ENCODE measurements at regions not wholly inside any gene's neighbourhood (a gene's known extent, or its start where the extent isn't known, plus 50 kb on each side); places are given as distances from the start of the nearest gene placed in this dataset.

GRCh38 chr7:108648989-108649388 is 79.3 kb downstream of the DNAJB9 start (continued):
- TF ChIP-seq MYC (IDR thresholded peaks at IDR 0.05; ENCODE audit: insufficient read depth, insufficient read length, insufficient replicate concordance, low read length, severe bottlenecking) (no peak), ZSCAN29 (IDR thresholded peaks at IDR 0.05) (no peak), STAT1 (conservative IDR thresholded peaks at IDR 0.05) (no peak), SIN3A (IDR thresholded peaks at IDR 0.05; ENCODE audit: low read depth, low read length) (no peak), NFYA (IDR thresholded peaks at IDR 0.05; ENCODE audit: borderline replicate concordance, low read depth, low read length) (no peak), ATF2 (IDR thresholded peaks at IDR 0.05; ENCODE audit: low read length) (no peak), DPF2 (IDR thresholded peaks at IDR 0.05) (no peak)

GRCh38 chr7:108650467-108650866 is 80.8 kb downstream of the DNAJB9 start:
- Histone ChIP-seq H3K27me3 (replicated peaks in 1 of 2; ENCODE audit: control insufficient read depth in 2 of 2, insufficient read depth in 2 of 2, low read length in 1 of 2) (no peaks in the 10 kb centered on the region; a peak in 1 of 4 replicates), H3K9ac (ENCODE audit: control insufficient read depth, insufficient read depth, low read length) (no peak overlapping the region), H3K4me3 (no peak overlapping the region), H4K20me1 (ENCODE audit: control insufficient read depth, insufficient read depth) (no peaks in the 10 kb centered on the region), H3K9me3 (replicated peaks; ENCODE audit: control insufficient read depth, insufficient read depth, low read length) (no peaks in the 10 kb centered on the region), H3K4me1 (ENCODE audit: control insufficient read depth, insufficient read depth, low read length) (no peaks in the 10 kb centered on the region), H2AFZ (ENCODE audit: control insufficient read depth, low read depth, low read length) (no peak overlapping the region), H3K4me2 (ENCODE audit: control insufficient read depth, insufficient read depth) (no peak overlapping the region), H3K79me2 (ENCODE audit: control insufficient read depth, insufficient read depth, low read length) (no peaks in the 10 kb centered on the region), H3K36me3 (ENCODE audit: control insufficient read depth in 2 of 2, insufficient read depth in 2 of 2, low read length in 1 of 2) (no peaks in the 10 kb centered on the region), H3K27ac (ENCODE audit: control insufficient read depth, insufficient read depth) (no peak overlapping the region)
- in situ Hi-C loops (cut with MboI) (no loop called here), intact Hi-C loops (cut with micrococcal nuclease; ENCODE audit: unreplicated experiment) (no loop called here)
- WGBS (ENCODE audit: insufficient coverage, insufficient replicate concordance, low lambda C conversion rate, missing lambda C conversion rate) = 4% methylated on average over 1 of the region's 1 CpG
- FAIRE-seq (no peak), ATAC-seq (no peak), DNase-seq (ENCODE audit: low read depth, low spot score) (no peak)
- BruUV-seq (replicated peaks) = no TSS peak
- CTCF ChIA-PET = no interaction called here
- RAD21 ChIA-PET (ENCODE audit: unreplicated experiment) = no interaction called here
- POLR2A ChIA-PET = no interaction called here
- SMC1A ChIA-PET (ENCODE audit: uncharacterized antibody, unreplicated experiment) = no interaction called here
- TF ChIP-seq RUNX3 (IDR thresholded peaks at IDR 0.05; ENCODE audit: low read length) = no peak
- no peak for TF ChIP-seq MEF2A (IDR thresholded peaks at IDR 0.05; ENCODE audit: insufficient read depth, low read depth, low read length)
- TF ChIP-seq SPI1 (IDR thresholded peaks at IDR 0.05; ENCODE audit: borderline replicate concordance, insufficient read depth, low read depth, low read length) = no peak
- no peak for TF ChIP-seq IKZF1 (conservative IDR thresholded peaks at IDR 0.05)
- TF ChIP-seq NFIC (IDR thresholded peaks at IDR 0.05; ENCODE audit: low read depth, low read length) = no peak
- TF ChIP-seq NFYA (IDR thresholded peaks at IDR 0.05; ENCODE audit: borderline replicate concordance, low read depth, low read length) = no peak
- TF ChIP-seq PAX5 (IDR thresholded peaks at IDR 0.05; ENCODE audit: borderline replicate concordance, low read depth, low read length) = no peak
- no peak for TF ChIP-seq ASH2L (IDR thresholded peaks at IDR 0.05; ENCODE audit: borderline replicate concordance, low read depth)
- no peak for TF ChIP-seq KLF5 (IDR thresholded peaks at IDR 0.05; ENCODE audit: partially characterized antibody)
- TF ChIP-seq CREB1 (IDR thresholded peaks at IDR 0.05; ENCODE audit: low read depth) = no peak
- TF ChIP-seq RAD21 (IDR thresholded peaks at IDR 0.05; ENCODE audit: insufficient read depth, low read depth, low read length) = no peak
- TF ChIP-seq ZNF592 (IDR thresholded peaks at IDR 0.05) = no peak
- TF ChIP-seq ATF7 (IDR thresholded peaks at IDR 0.05; ENCODE audit: low read depth) = no peak
- TF ChIP-seq RAD51 (IDR thresholded peaks at IDR 0.05) = no peak
